Stimulated activated CD4-positive, alpha-beta T cell treated with anti-CD3 and anti-CD28 coated beads, Interleukin-12 subunit alpha, Interleukin-12 subunit beta, amount 100 ng/mL, for 24 hours (primary cell): ENCODE measurements at regions not wholly inside any gene's neighbourhood (a gene's known extent, or its start where the extent isn't known, plus 50 kb on each side); places are given as distances from the start of the nearest gene placed in this dataset.

Source experiments
- DNase-seq, 2 experiments: peaks; one replicate each; pipeline ENCODE4 v3.0.0-alpha.2; 2020; ENCODE audit warnings: low read depth in 2 of 2

GRCh38 chr10:78817361-78817760, 251.4 kb upstream of the ZMIZ1 start:
- no peak for DNase-seq

- no peak for DNase-seq
Measured at GRCh38 chr10:78817804-78818203, 251.0 kb upstream of the ZMIZ1 start.

- DNase-seq = no peak
Measured at GRCh38 chr10:78819361-78820006, 249.3 kb upstream of the ZMIZ1 start.

- no peak for DNase-seq
Measured at GRCh38 chr10:78820007-78820362, 248.8 kb upstream of the ZMIZ1 start.

- DNase-seq = no peak
Measured at GRCh38 chr10:78821052-78821451, 247.7 kb upstream of the ZMIZ1 start.

GRCh38 chr10:78828647-78829539, 239.9 kb upstream of the ZMIZ1 start:
- no peak for DNase-seq

- DNase-seq = no peak
Measured at GRCh38 chr10:78829565-78829964, 239.2 kb upstream of the ZMIZ1 start.

GRCh38 chr10:78830062-78830975, 238.4 kb upstream of the ZMIZ1 start:
- no peak for DNase-seq

GRCh38 chr10:78830976-78831375, 237.8 kb upstream of the ZMIZ1 start:
- no peak for DNase-seq

GRCh38 chr10:78831461-78831860, 237.3 kb upstream of the ZMIZ1 start:
- no peak for DNase-seq

- no peak for DNase-seq
Measured at GRCh38 chr10:78832281-78832680, 236.5 kb upstream of the ZMIZ1 start.

- DNase-seq = no peak
Measured at GRCh38 chr10:78838141-78838657, 230.6 kb upstream of the ZMIZ1 start.

- no peak for DNase-seq
Measured at GRCh38 chr10:78843495-78843894, 225.3 kb upstream of the ZMIZ1 start.

- DNase-seq = no peak
Measured at GRCh38 chr10:78844960-78845607, 223.7 kb upstream of the ZMIZ1 start.

GRCh38 chr10:78846071-78846470, 222.7 kb upstream of the ZMIZ1 start:
- no peak for DNase-seq

- DNase-seq = no peak
Measured at GRCh38 chr10:78846760-78847159, 222.0 kb upstream of the ZMIZ1 start.

- DNase-seq = no peak
Measured at GRCh38 chr10:78847485-78847884, 221.3 kb upstream of the ZMIZ1 start.

- no peak for DNase-seq
Measured at GRCh38 chr10:78849115-78849514, 219.7 kb upstream of the ZMIZ1 start.

GRCh38 chr10:78849731-78850130, 219.0 kb upstream of the ZMIZ1 start:
- DNase-seq = no peak

- DNase-seq = no peak
Measured at GRCh38 chr10:78850644-78851435, 217.9 kb upstream of the ZMIZ1 start.

- DNase-seq = no peak
Measured at GRCh38 chr10:78851647-78852046, 217.1 kb upstream of the ZMIZ1 start.
